Stimulated activated CD4-positive, alpha-beta T cell treated with anti-CD3 and anti-CD28 coated beads, Interleukin-15, amount 100 ng/mL, for 24 hours (primary cell): ENCODE measurements at regions not wholly inside any gene's neighbourhood (a gene's known extent, or its start where the extent isn't known, plus 50 kb on each side); places are given as distances from the start of the nearest gene placed in this dataset.

Source experiments
- DNase-seq: peaks from one replicate; pipeline ENCODE4 v3.0.0-alpha.2; 2020

DNA sequence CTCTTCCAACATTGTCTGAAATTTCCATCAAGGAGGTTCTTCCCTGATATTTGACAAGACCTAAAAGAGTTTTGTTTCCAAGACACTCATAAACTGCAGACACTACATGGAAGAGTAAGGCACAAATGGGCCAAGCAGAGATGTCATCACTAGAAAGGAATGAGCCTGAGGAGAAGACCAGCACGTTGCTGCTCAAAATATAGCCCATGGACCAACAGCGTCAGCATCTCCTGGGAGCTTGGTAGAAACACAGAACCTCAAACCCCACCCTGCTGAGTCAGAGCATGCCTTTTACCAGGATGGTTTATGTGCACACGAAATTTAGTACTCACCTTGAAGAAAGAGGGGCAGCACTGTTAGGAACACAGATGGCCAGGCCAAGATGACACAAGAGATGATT is 128.7 kb upstream of the MID1 start:
- DNase-seq = no peak

- DNase-seq = no peak
Observed at GRCh38 chrX:10750581-10750980, 130.2 kb upstream of the MID1 start.

GRCh38 chrX:10753116-10753515 is 132.7 kb upstream of the MID1 start:
- no peak for DNase-seq

GRCh38 chrX:10754445-10754844 is 134.1 kb upstream of the MID1 start:
- no peak for DNase-seq

GRCh38 chrX:10755439-10756334 is 135.3 kb upstream of the MID1 start:
- DNase-seq = no peak

- DNase-seq = no peak
Observed at GRCh38 chrX:10756441-10756840, 136.1 kb upstream of the MID1 start.

DNA sequence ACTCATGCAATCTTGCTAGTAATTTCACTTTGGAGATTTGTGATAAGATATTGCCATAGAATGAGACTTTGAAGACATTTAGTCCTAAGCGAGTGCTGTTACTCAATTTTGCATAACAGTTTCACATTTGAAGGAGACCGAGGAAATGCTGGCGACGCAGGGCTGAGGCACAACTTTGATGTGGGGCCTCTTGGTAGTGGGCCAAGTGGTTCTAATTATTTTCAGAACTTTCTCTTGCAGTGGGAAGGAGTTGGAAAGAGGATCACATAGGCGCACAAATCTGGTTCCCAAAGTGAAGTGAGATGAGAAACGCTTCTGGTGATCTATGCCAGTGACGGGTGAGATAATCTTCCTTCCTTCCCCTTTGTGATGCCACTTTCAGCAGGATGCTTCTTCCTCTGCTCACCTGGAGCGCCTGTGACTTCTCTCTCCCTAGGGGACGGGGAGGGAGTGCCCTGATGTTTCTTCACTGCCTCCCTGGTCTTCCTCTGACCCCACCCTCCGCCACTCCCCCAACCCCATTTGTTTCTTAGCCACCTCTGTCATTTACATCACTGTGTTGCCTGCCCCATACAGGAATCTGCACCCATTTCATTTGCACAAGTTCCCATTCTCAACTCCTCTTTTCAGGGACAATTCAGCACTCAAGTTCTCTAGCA is 138.9 kb upstream of the MID1 start:
- no peak for DNase-seq

DNA sequence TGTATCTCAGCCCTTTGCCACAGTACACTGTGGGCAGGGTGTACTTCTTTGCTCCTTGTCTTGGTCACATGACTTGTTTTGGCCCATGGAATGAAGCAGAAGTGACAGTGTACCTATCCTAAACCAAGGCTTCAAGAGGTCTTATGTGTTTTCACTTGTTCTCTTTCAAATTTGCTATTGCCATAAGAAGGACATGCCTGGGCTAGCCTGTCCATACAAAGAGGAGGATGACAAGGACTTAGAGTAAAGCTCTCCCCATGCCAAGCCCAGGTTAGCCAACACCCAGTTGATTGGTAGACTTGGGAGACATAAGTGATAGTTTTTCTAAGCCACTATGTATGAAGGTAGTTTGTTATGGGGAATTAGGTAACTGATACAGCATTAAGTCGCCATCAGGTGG is 141.1 kb upstream of the MID1 start:
- no peak for DNase-seq

DNA sequence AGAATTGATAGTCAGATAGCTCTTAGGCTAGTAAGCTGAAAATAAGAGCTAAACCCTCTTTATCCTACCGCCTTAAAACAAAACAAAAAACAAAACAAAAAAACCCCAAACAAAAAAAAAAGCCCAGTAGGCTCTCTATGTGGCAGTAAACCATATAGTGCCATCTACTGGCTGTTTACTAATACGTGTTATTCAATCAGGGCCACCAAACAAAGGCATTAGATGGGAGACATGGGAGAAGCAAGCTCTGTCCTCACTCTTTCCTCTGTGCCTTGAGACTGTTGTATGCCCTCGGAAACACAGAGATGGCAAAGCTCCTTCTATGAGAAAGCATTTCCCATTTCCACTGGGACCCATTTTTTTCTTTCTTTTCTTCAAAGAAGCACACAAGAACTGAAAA is 148.8 kb upstream of the MID1 start:
- no peak for DNase-seq

- DNase-seq = no peak
Observed at GRCh38 chrX:10769696-10770619, 149.6 kb upstream of the MID1 start.

DNA sequence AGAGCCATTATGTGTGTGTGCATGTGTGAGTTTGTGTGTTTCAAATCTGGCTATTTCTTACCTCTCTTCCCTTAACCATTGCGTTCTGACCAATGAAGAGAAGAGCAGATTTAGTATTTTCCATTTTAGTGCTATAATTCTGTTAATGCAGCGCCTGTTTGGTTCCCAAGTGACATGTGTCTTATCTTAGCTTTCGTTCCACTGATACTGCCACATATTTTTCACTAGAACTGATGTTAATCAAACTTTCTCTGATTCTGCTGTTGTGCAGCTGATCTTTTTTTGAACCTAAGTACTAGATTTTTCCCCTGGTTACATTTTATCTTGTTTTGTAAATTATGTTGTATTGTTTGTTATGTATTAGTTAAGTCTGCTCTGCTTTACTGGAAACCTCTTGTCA is 152.9 kb upstream of the MID1 start:
- DNase-seq = no peak

GRCh38 chrX:10781847-10782530 is 161.6 kb upstream of the MID1 start:
- DNase-seq = no peak

DNA sequence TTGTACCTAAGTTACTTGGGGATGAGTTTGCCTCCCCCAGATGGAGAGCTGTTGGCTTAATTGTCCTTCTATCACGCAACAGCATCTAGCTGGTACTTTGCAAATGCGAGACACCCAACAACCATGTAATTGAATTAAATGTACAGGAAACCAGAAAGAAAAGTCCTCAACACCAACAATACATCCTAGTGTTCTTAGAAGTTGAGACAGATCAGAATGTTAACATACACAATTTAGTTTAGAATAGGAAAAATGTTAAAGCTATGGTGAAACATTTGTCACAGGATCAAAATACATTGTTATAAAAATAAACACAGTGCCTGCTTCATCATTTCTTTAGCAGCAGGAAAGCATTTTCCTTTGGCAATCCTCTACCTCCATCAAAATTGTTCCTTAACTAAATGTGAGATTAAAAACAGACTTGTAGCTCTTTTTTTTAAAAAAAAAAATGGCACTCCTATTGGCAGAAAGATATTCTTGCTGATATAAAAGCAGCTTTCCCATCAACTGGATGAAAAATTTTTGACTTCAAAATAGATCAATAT is 163.1 kb upstream of the MID1 start:
- no peak for DNase-seq

GRCh38 chrX:10787264-10787663 is 166.9 kb upstream of the MID1 start:
- DNase-seq = no peak

DNA sequence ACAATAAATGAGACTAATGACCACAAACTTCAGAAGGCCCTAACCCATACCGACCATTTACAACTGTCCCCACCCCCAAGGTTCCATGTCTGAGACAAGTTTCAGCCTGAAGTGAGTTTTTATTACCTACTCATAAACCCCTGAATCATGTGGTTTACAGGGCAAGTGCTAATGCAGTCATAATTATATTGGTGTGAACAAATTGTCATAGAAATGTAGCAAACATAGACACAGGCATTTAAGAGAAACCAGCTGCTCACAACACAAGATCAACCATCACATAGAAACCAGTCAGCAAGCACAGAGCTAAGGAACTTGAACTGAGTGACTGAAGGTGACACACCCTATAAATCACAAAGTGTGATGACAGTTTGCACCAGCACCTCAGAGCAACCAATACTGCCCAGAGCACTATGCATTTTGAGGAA is 173.8 kb upstream of the MID1 start:
- DNase-seq = no peak

DNA sequence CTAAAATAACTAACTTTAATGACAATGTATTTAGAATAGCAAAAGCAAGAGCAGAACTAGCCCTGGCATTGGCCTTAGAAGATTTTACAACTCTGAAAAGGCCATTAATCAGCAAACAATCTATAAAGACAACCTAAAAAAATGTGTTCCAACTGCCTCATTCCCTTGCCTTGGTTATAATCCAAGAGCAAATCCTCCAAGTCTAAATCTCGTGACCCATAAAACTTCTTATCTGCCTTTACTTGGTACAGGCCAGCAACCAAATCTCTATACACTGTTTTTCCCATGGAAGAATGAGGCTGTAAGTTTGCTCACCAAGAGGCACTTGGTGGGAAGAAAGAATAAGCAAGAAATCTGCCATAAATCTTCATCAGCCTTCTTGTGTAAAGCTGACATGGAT is 175.3 kb upstream of the MID1 start:
- no peak for DNase-seq

DNA sequence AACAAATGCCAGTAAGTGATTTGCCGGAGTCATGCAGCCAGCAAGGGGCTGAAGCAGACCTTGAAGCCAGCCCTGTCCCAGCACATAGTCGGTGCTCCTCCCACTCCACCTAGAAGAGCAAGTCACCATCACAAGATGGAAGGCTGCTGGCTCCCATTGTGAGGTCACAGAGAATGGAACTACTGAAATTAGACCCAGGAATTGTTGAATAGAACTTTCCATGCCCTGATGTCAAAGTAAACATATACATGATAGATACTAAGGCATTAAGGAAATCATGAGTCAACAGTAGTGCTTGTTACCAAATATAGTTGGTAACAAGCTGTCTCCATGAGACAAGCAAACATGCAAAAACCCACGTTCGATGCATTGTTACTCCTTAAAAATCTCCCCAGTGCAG is 177.1 kb upstream of the MID1 start:
- DNase-seq = no peak

- no peak for DNase-seq
Observed at GRCh38 chrX:10798041-10798440, 177.7 kb upstream of the MID1 start.

- DNase-seq = no peak
Observed at GRCh38 chrX:10800796-10801195, 180.4 kb upstream of the MID1 start.

GRCh38 chrX:10811111-10811510 is 190.7 kb upstream of the MID1 start:
- DNase-seq = no peak

- DNase-seq = no peak
Observed at GRCh38 chrX:10813761-10814160, 193.4 kb upstream of the MID1 start.

DNA sequence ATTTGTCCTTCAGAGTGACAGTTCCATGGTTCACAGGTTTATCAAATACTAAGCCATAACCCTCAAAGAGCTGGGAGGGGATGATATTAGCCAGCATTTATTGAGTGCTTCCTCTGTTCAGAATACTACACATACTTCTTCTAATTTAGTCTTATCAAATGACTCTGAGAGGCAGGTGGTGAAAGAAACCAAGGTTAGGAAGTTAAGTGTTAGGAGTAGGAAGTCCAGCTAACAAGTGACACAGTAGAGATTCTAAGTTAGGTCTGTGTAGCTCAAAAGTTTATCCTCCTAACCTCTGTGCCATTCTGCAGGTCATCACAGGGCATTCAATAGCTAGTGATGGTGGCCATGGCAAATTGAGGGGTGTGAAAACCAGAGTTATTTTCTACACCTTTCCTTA is 198.3 kb upstream of the MID1 start:
- no peak for DNase-seq

GRCh38 chrX:10819973-10820372 is 199.6 kb upstream of the MID1 start:
- no peak for DNase-seq
